Erythroblast (primary cell): ENCODE measurements at regions not wholly inside any gene's neighbourhood (a gene's known extent, or its start where the extent isn't known, plus 50 kb on each side); places are given as distances from the start of the nearest gene placed in this dataset.
"Not testable (repeated sequence)": the region's sequence is repeated elsewhere in the genome, so short reads cannot be mapped to it uniquely, and the experiment has no call there.

Experiments
- DNase-seq, 2 experiments: peaks; one replicate each; lab custom pipeline; 2025; lab: John Stamatoyannopoulos, UW
- GATA1 ChIP-seq: IDR thresholded peaks from 2 replicates; pipeline ENCODE4 v1.6.1; 2011; ENCODE audit warnings: low read depth, mild to moderate bottlenecking, control low read depth, low read length, moderate library complexity
- POLR2A ChIP-seq: IDR thresholded peaks from 2 replicates; pipeline ENCODE4 v1.6.1; 2011; ENCODE audit warnings: mild to moderate bottlenecking, low read length

DNA sequence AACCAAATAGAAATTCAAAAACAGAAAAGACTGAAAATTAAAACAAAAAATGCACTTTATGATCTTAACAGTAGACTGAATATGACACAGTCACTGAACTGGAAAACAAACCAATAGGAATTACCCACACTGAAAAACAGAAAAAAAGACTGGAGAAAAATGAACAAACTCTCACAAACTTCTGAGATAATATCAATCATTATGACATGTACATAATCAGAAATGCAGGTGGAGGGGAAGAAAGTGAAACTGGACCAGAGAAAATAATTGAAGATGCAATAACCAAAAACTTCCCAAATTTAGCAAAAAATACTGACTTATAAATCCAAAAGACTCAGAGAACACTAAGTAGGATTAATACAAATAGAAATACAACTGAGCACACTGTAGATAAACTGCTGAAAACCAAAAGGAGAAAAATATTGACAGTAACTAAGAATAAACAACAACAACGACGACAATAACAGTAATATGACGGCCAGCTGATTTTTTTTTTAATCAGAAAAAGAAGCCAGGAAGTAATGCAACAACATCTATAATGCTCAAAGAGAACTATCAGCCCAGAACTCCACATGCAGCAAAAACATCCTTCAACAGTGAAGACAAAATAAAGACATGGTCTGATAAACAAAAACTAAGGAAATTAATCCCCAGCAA, 108.1 kb downstream of the ZFAND4 start:
- no peak for TF ChIP-seq GATA1
- no peak for TF ChIP-seq POLR2A

DNA sequence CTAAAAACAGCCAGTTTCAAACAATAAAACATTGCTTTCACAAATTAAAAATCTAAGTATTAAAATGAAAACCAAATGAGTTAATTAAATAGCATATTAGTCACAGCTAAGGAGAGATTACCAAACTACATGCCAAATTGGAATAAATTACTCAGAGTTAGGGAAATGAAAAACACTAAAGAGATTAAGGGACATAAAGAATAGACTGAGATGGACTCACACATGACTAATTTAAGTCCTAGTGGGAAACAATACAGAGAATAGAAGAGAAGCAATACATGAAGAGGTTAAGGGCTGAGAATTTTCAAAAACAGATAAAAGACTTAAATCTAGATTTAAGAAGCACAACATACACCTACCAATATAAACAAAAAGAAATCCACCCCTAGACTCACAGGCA, 110.6 kb downstream of the ZFAND4 start:
- no peak for DNase-seq
- TF ChIP-seq POLR2A (no peak), GATA1 (no peak)

More for the DNA sequence above, 108.1 kb downstream of the ZFAND4 start:
- DNase-seq: no peak

DNA sequence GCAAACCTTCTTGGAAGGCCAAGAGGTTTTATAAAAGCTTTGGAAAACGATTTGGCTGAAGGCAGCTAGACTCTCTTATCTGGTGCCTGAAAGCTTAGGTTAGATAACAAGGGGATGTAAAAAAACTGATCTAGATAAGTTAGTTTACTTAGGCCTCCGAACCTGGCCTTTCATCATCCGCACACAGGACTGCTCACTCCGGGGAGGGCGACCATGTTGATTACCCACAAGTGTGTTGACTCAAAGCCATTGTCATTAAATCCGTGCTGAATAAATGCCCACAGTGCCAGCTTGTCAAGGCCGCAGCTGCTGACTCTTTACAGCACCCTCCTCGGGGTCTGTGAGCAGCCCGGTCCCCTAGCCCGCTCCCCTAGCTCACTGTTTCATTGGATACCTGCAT, 112.3 kb downstream of the ZFAND4 start:
- no peak for TF ChIP-seq GATA1
- no peak for TF ChIP-seq POLR2A
- DNase-seq: peak in 1 of 2 experiments; percentile 14

DNA sequence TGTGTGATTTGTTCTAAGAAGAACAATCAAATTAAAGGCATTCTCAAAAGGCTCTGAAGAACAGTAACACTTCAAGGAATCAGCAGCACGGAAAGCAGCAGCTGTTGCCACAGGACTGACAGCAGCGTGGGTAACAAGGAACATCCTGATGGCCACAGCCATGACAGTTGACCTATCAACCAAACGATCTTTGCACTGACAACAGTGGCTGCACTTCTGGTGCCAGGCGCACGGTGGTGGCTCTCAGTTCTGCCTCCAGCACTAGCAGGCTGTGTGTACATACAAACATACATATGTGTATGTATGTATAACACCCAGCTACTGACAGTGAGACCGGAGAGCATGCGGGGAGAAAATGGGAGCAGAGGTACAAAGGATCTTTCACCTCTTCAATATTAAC, 114.1 kb downstream of the ZFAND4 start:
- DNase-seq: peak; percentile 41 to 71
- TF ChIP-seq POLR2A (no peak), GATA1 (no peak)

DNA sequence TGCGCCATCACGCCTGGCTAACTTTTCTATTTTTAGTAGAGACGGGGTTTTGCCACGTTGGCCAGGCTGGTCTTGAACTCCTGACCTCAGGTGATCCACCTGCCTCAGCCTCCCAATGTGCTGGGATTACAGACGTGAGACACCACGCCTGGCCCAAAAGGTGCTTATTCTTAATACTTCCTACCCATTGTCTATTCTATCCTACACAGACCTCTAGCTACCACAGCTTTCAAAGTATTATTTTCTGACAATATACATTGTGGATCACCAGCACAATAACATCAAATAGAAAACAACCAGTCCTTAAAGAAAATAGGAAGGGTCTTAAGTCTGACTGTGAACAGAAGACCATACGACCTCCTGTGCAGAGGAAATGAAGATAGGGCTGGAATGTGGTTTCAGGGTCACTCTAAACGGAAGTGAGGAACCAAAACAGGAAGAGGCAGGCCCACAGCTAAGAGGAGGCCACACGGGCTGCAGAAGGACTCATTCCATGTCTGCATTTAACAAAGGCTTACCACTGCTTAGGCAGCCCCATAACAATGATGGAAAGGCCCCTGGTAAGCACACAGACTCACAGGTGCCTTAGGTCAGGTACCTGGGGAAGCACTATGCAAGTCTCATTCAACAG, 115.2 kb downstream of the ZFAND4 start:
- no peak for TF ChIP-seq POLR2A
- TF ChIP-seq GATA1: no peak
- peak in 1 of 2 experiments; percentile 37 for DNase-seq

DNA sequence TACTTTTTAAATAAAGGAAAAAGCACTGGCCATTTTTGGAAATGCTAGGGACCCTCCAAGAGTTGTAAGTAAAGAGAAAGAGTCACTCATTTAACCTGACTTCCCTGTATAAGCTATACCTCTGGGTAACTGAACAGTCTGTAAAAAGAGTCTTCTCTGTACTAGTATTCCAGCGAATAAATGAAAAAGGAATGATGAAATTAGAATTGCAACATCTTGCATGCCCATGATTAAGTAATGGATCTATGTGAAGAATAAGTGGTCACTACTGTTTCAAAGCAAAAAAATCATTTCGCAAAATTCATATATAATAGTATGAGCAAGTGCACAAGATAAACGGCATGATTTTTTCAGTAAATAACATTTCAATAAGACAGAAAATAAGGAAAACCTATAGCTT, 116.8 kb downstream of the ZFAND4 start:
- no peak for DNase-seq
- no peak for TF ChIP-seq POLR2A
- no peak for TF ChIP-seq GATA1

DNA sequence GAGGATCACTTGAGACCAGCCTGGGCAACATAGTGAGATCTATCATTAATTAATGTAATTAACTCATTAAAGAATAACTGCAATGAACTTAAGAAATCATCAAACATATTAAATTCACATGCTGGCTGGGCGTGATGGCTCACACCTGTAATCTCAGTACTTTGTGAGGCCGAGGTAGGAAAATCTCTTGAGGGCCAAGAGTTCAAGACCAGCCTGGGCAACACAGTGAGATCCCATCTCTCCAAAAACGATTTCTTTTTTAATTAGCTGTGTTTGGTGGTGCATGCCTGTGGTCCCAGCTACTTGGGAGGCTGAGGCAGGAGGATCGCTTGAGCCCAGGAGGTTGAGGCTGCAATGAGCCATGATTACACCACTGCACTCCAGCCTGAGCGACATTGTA, 117.2 kb downstream of the ZFAND4 start:
- not testable (repeated sequence) for DNase-seq

DNA sequence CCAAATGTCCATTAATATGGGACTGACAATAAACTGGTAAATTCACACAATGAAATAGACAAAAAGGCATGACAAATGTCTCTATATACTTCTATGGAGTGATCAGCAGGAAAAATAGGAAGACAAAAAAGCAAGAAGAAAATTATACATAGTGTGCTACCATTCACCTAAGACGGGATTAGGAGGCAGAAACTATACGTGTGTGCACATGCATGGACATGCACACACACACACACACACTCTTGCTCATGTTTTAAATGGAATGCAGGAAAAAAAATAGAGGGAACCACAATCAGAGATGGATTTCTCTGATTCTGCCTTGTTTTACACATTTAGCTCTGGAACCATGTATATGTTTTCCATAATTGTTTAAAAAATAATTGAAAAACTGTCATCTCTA, 119.0 kb downstream of the ZFAND4 start:
- DNase-seq: no peak
- no peak for TF ChIP-seq POLR2A
- TF ChIP-seq GATA1: no peak

DNA sequence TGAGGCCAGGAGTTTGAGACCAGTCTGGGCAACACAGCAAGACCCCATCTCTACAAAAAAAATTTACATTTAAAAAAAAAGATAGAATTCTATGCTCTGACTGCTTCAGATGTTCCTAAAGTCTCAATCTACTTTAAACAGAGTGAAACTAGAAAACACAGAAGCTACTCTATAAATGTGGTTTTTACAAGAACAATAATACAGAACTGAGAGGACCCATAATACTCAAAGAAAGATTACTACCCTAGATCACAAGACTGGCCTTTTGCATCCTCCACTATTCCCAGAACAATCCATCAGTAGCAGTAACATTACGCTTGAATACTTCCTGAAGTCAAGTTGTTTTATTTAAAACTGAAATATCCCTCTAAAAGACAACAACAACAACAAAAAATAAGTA, 119.4 kb downstream of the ZFAND4 start:
- TF ChIP-seq POLR2A (no peak), GATA1 (no peak)
- no peak for DNase-seq

DNA sequence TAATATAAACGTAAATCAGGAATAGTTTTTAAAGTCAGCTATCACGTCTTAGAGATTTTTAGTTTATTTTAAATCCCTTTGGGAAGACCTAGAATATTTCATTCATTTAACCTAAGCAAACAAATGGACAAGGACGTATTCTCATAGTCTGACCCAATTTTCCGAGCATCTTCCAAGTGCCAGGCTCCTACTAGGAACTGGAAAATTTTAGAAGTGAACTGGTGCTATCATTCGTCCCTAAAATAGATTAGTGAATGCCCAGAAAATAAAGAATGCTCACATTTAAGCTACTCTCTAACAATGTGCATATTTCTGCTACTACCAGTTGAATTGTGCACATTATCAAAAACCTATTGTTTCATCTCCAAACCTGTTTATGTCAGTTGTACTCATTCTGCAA, 120.1 kb downstream of the ZFAND4 start:
- TF ChIP-seq POLR2A: no peak
- no peak for TF ChIP-seq GATA1
- DNase-seq: no peak

DNA sequence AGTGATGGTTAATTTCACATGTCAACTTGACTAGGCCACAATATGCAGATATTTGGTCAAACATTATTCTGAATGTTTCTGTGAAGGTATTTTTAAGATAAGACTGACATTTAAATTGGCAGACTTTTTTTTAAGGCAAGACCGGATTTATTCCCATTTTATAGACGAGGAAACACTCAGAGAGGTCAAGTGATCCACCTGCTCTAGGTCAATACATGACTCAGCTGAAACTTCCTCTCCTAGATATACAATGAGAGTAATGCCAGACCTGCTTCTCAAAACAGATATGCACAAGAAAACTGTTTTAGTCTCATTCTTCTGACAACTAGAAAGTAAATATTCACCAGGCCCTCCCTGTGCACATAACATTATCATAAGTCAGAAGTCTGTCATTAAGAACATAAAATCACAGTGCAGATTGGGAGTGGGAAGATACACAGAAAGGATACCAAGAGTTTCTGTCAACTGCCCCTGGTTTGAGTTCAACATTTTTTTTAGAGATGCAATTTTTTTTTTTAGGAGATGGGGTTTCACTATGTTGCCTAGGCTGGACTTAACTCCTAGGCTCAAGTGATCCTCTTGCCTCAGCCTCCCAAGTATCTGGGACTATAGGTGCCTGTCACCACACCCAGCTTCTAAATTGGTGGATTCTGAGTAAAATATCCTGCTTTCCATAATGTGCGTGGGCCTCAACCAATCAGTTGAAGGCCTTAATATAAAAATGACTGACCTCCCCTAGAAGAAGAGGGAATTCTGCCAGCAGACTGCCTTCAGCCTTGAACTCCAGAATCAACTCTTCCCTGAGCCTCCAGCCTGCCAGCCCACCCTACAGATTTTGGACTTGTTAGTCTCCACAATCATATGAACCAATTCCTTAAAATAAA, 121.4 kb downstream of the ZFAND4 start:
- DNase-seq: no peak
- TF ChIP-seq POLR2A (no peak), GATA1 (no peak)

DNA sequence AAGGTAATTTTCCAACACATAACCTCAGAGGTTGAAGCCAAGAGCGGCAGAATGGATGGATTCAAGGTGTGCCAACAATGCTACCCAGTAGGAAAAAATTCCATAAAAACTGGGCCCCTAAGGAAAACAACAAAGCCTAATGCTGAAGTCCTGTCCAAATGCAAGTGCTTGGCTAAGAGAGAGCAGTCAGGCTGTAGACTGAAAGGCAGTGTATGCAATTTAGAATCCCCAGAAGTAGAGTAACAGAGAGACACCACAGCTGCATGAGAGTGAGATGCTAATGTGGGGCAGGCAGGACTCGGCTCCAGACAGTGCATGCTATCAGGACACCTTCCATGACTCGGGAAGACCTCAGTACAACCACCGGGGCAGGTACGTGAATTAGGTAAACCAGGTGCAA, 124.5 kb downstream of the ZFAND4 start:
- DNase-seq: no peak
- no peak for TF ChIP-seq POLR2A
- TF ChIP-seq GATA1: no peak

DNA sequence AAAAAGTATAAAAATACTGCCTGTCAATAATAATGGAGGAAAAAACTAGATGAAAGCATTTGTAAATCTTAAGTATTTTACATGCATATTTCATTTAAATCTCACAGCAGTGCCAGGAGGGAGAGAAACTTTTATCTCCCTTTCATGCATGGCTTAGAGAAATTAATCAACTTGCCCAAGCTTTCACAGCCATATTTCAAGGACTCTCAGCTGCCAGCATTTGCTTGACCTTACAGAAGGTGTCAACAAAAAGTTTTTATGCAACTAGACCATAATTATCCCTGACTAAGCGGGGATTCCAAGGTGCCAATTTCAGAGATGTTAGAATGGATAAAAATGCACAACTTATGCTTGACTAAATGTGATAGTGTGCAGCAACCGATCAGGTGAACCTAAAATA, 125.4 kb downstream of the ZFAND4 start:
- DNase-seq: peak in 1 of 2 experiments; percentile 13
- TF ChIP-seq GATA1: no peak

DNA sequence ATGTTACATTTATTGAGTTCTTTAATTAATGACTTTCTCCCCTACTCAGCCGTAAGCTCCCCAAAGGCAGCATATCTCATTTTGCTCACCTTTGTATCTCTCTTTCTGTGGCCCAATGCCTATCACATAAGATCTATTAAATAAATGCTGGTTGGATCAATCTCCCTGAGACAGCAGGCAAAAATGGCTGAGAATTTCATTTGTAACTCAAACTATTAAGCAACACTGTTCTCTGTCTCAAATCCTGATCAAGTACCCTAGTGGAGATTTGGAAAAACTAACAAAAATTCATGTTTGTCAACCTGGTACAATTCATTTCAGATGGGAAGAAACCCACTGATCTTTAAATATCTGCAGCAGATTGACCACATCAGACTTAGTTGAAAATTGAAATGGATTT, 127.4 kb downstream of the ZFAND4 start:
- TF ChIP-seq POLR2A: no peak
- no peak for TF ChIP-seq GATA1
- DNase-seq: no peak

DNA sequence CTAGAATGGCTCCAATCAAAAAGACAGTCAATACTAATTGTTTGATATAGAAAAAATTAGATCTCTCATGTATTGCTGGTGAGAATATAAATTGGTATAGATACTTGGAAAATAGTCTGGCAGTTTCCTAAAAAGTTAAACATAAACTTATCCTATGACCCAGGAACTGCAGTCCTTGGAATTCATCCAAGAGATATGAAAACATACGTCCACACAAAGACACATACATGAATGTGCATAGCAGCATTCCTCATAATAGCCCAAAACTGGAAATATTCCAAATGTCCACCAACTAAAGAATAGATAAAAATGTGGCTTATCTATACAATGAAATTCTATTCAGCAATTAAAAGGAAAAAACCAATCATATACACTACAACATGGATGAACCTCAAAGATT, 128.4 kb downstream of the ZFAND4 start:
- DNase-seq: peak; percentile 27 to 36
- TF ChIP-seq POLR2A: no peak
- no peak for TF ChIP-seq GATA1

DNA sequence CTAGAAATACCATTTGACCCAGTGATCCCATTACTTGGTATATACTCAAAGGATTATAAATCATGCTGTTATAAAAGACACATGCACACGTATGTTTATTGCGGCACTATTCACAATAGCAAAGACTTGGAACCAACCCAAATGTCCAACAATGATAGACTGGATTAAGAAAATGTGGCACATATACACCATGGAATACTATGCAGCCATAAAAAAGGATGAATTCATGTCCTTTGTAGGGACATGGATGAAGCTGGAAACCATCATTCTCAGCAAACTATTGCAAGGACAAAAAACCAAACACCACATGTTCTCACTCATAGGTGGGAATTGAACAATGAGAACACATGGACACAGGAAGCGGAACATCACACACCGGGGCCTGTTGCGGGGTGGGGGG, 131.5 kb downstream of the ZFAND4 start:
- not testable (repeated sequence) for DNase-seq

DNA sequence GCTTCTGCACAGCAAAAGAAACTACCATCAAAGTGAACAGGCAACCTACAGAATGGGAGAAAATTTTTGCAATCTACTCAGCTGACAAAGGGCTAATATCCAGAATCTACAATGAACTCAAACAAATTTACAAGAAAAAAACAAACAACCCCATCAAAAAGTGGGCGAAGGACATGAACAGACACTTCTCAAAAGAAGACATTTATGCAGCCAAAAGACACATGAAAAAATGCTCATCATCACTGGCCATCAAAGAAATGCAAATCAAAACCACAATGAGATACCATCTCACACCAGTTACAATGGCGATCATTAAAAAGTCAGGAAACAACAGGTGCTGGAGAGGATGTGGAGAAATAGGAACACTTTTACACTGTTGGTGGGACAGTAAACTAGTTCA, 132.0 kb downstream of the ZFAND4 start:
- not testable (repeated sequence) for DNase-seq

DNA sequence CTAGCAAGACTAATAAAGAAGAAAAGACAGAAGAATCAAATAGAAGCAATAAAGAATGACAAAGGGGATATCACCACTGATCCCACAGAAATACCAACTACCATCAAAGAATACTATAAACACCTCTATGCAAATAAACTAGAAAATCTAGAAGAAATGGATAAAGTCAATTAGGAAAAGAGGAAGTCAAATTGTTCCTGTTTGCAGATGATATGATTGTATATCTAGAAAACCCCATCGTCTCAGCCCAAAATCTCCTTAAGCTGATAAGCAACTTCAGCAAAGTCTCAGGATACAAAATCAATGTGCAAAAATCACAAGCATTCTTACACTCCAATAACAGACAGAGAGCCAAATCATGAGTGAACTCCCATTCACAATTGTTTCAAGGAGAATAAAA, 133.0 kb downstream of the ZFAND4 start:
- DNase-seq: not testable (repeated sequence)
